ENCODE measurements at regions not wholly inside any gene's neighbourhood (a gene's known extent, or its start where the extent isn't known, plus 50 kb on each side); places are given as distances from the start of the nearest gene placed in this dataset.

- Mint-ChIP-seq H3K27me3 (ENCODE audit: insufficient read depth, low read depth, poor library complexity) (peaks cover 99% of the 10 kb centered on the region), H3K4me3 (peak overlapping the region; percentile 60), H3K27ac (no peak overlapping the region), H3K36me3 (ENCODE audit: low read depth) (peaks cover 3% of the 10 kb centered on the region), H3K9me3 (peaks cover 19% of the 10 kb centered on the region), H3K4me1 (peaks cover 34% of the 10 kb centered on the region)
- no peaks in the 10 kb centered on the region for H3K79me2 ChIP-seq (replicated peaks; ENCODE audit: insufficient read depth)
- H3K4me1 ChIP-seq (ENCODE audit: insufficient read depth) = peaks cover 35% of the 10 kb centered on the region
- peak overlapping the region; percentile 52 for H3K4me3 ChIP-seq
- H3F3A ChIP-seq (replicated peaks; ENCODE audit: low read depth) = peaks cover 22% of the 10 kb centered on the region
- peak overlapping the region; percentile 73 for H3K4me2 ChIP-seq
- no peaks in the 10 kb centered on the region for H3K36me3 ChIP-seq (ENCODE audit: insufficient read depth)
- no peaks in the 10 kb centered on the region for H3K9me2 ChIP-seq (ENCODE audit: insufficient read depth)
- TF ChIP-seq EZH2 (IDR thresholded peaks at IDR 0.05; ENCODE audit: low read depth, unreplicated experiment) (peak; percentile 99), JUNB (IDR thresholded peaks at IDR 0.05; ENCODE audit: unreplicated experiment) (no peak), EZH2phosphoT487 (IDR thresholded peaks at IDR 0.05; ENCODE audit: unreplicated experiment) (peak; percentile 76), CTCF (conservative IDR thresholded peaks at IDR 0.05; ENCODE audit: low read depth in 2 of 2) (no peak), ZNF331 (CRISPR knock-in tag; IDR thresholded peaks at IDR 0.05; ENCODE audit: low read depth) (no peak), ETS1 (IDR thresholded peaks at IDR 0.05) (no peak), ZNF462 (CRISPR knock-in tag; IDR thresholded peaks at IDR 0.05) (no peak), STAT1 (IDR thresholded peaks at IDR 0.05; ENCODE audit: unreplicated experiment) (no peak)
- ATAC-seq = peak; percentile 7
- H3K27me3 ChIP-seq (ENCODE audit: insufficient read depth) = peaks cover 100% of the 10 kb centered on the region
- peak; percentile 71 for DNase-seq (ENCODE audit: low spot score)
- H2AFZ ChIP-seq = no peak overlapping the region
- H3K27ac ChIP-seq (ENCODE audit: low read depth) = no peak overlapping the region
- H4K20me1 ChIP-seq (replicated peaks; ENCODE audit: insufficient read depth) = peaks cover 32% of the 10 kb centered on the region
Measured at GRCh38 chr7:155373359-155374273, 75.9 kb downstream of the INSIG1 start.

All from GM23338 (cell line).